Osteoblast (primary cell): ENCODE measurements at regions not wholly inside any gene's neighbourhood (a gene's known extent, or its start where the extent isn't known, plus 50 kb on each side); places are given as distances from the start of the nearest gene placed in this dataset.

Experiments
- DNase-seq: peaks from one replicate; pipeline ENCODE4 v3.0.0; 2011; ENCODE audit warnings: low spot score, mixed read lengths; ENCODE audit not compliant: insufficient read length; ENCODE audit errors: missing footprints
- H2AFZ ChIP-seq: 2 replicates; pipeline ENCODE4 v1.6.0; 2011; ENCODE audit warnings: mild to moderate bottlenecking, low read length
- H3K27ac ChIP-seq: 2 replicates; pipeline ENCODE4 v1.5.1; 2011; ENCODE audit warnings: mild to moderate bottlenecking, low read depth, low read length, moderate library complexity
- H3K27me3 ChIP-seq: 2 replicates; pipeline ENCODE4 v1.6.0; 2012; ENCODE audit warnings: mild to moderate bottlenecking, control low read depth, inconsistent platforms, low read length, moderate library complexity; ENCODE audit not compliant: insufficient read depth
- H3K36me3 ChIP-seq: 2 replicates; pipeline ENCODE4 v1.5.1; 2011; ENCODE audit warnings: mild to moderate bottlenecking, low read length, control low read depth, moderate library complexity; ENCODE audit not compliant: insufficient read depth
- H3K4me1 ChIP-seq: 2 replicates; pipeline ENCODE4 v1.5.1; 2011; ENCODE audit warnings: mild to moderate bottlenecking, low read length, control low read depth, moderate library complexity; ENCODE audit not compliant: insufficient read depth
- H3K4me2 ChIP-seq: 2 replicates; pipeline ENCODE4 v1.6.0; 2011; ENCODE audit warnings: mild to moderate bottlenecking, low read length; ENCODE audit not compliant: insufficient read depth
- H3K4me3 ChIP-seq: fragments of 200-600 bp; sonication (generic); 3 replicates; pipeline ENCODE4 v1.5.1; 2012; ENCODE audit warnings: mild to moderate bottlenecking, low read length, inconsistent platforms; ENCODE audit not compliant: insufficient read depth
- H3K79me2 ChIP-seq: 2 replicates; pipeline ENCODE4 v1.6.0; 2012; ENCODE audit warnings: mild to moderate bottlenecking, low read length, control low read depth, inconsistent platforms; ENCODE audit not compliant: insufficient read depth
- H3K9me3 ChIP-seq: 2 replicates; pipeline ENCODE4 v1.5.1; 2011; ENCODE audit warnings: low read depth, low read length, control low read depth
- H4K20me1 ChIP-seq: 2 replicates; pipeline ENCODE4 v1.6.0; 2012; ENCODE audit warnings: mild to moderate bottlenecking, low read length, control low read depth; ENCODE audit not compliant: insufficient read depth
- TF ChIP-seq, protein P1 (sequence below): IDR thresholded peaks from 2 replicates; pipeline ENCODE4 v1.5.1; 2011; ENCODE audit warnings: mild to moderate bottlenecking, low read depth, low read length, moderate library complexity; ENCODE audit errors: extremely low read depth

DNA sequence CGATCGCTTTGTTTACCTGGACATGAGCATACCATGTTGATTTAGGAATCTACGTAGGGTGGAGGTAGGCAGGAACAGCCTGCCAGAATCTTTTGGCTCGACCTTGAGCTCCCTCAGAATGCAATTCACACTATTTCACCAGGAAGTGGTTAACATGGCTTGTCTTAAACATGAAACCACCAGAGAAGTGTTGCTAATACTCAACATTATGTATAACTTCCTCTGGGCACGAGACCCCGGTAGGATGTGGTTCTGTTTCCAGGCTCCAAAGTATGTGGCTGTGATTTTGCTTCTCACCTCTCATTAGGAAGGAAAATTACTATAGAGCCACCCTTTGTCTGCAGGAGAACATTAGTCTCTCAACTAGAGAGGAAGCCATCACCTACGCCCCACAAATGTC is 59.0 kb upstream of the VCX3B start:
- no peaks in the 10 kb centered on the region for H3K36me3 ChIP-seq
- TF ChIP-seq, protein P1, sequence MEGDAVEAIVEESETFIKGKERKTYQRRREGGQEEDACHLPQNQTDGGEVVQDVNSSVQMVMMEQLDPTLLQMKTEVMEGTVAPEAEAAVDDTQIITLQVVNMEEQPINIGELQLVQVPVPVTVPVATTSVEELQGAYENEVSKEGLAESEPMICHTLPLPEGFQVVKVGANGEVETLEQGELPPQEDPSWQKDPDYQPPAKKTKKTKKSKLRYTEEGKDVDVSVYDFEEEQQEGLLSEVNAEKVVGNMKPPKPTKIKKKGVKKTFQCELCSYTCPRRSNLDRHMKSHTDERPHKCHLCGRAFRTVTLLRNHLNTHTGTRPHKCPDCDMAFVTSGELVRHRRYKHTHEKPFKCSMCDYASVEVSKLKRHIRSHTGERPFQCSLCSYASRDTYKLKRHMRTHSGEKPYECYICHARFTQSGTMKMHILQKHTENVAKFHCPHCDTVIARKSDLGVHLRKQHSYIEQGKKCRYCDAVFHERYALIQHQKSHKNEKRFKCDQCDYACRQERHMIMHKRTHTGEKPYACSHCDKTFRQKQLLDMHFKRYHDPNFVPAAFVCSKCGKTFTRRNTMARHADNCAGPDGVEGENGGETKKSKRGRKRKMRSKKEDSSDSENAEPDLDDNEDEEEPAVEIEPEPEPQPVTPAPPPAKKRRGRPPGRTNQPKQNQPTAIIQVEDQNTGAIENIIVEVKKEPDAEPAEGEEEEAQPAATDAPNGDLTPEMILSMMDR, result no peak
- no peak for DNase-seq
- H3K9me3 ChIP-seq, result no peaks in the 10 kb centered on the region
- H3K27me3 ChIP-seq, result no peaks in the 10 kb centered on the region
- no peak overlapping the region for H2AFZ ChIP-seq
- no peak overlapping the region for H3K4me3 ChIP-seq
- no peaks in the 10 kb centered on the region for H3K4me1 ChIP-seq
- no peaks in the 10 kb centered on the region for H4K20me1 ChIP-seq
- H3K4me2 ChIP-seq, result no peak overlapping the region
- no peak overlapping the region for H3K27ac ChIP-seq
- H3K79me2 ChIP-seq, result no peaks in the 10 kb centered on the region

DNA sequence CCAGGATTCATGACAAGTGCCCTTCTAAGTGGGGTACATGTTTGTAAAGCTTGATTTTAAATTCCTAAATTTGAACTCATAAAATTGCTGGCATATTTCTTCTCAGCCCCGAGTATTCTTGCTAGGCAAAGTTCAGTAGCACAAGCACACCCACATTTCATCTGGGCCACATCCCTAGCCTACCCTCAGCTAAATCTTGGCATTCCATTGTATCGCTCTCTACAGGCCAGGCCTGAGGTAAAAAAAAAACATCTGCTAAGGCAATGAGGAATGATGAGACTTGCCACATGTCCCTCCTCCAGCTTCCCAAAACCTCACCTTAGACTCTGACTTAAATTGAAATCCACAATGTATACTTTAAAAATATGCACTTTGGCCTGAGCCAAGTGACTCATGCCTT is 51.4 kb upstream of the VCX3B start:
- H3K27me3 ChIP-seq, result no peaks in the 10 kb centered on the region
- no peaks in the 10 kb centered on the region for H3K36me3 ChIP-seq
- H3K4me3 ChIP-seq, result no peak overlapping the region
- H3K4me1 ChIP-seq, result no peaks in the 10 kb centered on the region
- H2AFZ ChIP-seq, result no peak overlapping the region
- DNase-seq, result no peak
- peaks cover 2% of the 10 kb centered on the region for H3K9me3 ChIP-seq
- TF ChIP-seq, protein P1, result no peak
- H3K4me2 ChIP-seq, result no peak overlapping the region
- no peaks in the 10 kb centered on the region for H4K20me1 ChIP-seq
- no peaks in the 10 kb centered on the region for H3K79me2 ChIP-seq
- no peak overlapping the region for H3K27ac ChIP-seq
